H1 (cell line): ENCODE measurements at regions not wholly inside any gene's neighbourhood (a gene's known extent, or its start where the extent isn't known, plus 50 kb on each side); places are given as distances from the start of the nearest gene placed in this dataset.

Source experiments
- CBX5 ChIP-seq: fragments of 300-800, 300-1000 bp; sonication (generic); IDR thresholded peaks from 2 replicates; pipeline ENCODE4 v1.7.1; 2016; ENCODE audit warnings: antibody characterized with exemption, low read length, low read depth
- CHD2 ChIP-seq: IDR thresholded peaks from 2 replicates; pipeline ENCODE4 v1.6.1; 2012; ENCODE audit warnings: low read length, improper control_type of control experiment
- CTCF ChIP-seq, 3 experiments: IDR thresholded peaks; 1 replicate in 2 of 3; 2 replicates in 1 of 3; pipeline versions ENCODE4 v1.5.1 to v1.6.1; 2011; ENCODE audit warnings: low read length in 3 of 3, mild to moderate bottlenecking in 3 of 3, inconsistent platforms in 2 of 3, low read depth in 1 of 3, moderate library complexity in 1 of 3; ENCODE audit not compliant: insufficient read depth in 1 of 3; ENCODE audit errors: control extremely low read depth in 1 of 3
- EP300 ChIP-seq, 2 experiments: IDR thresholded peaks; 1 replicate in 1 of 2; 2 replicates in 1 of 2; pipeline ENCODE4 v1.6.1; 2011 to 2012; ENCODE audit warnings: low read depth in 2 of 2, low read length in 2 of 2, mild to moderate bottlenecking in 2 of 2, borderline replicate concordance in 1 of 2, inconsistent platforms in 1 of 2, moderate library complexity in 1 of 2
- JUND ChIP-seq: IDR thresholded peaks from 2 replicates; pipeline ENCODE4 v1.6.1; 2011; ENCODE audit warnings: mild to moderate bottlenecking, improper control_type of control experiment, low read length
- SIRT6 ChIP-seq: IDR thresholded peaks from one replicate; pipeline ENCODE4 v1.7.1; 2012; ENCODE audit warnings: low read length, inconsistent platforms
- TAF7 ChIP-seq: optimal IDR thresholded peaks from 2 replicates; pipeline ENCODE3; 2011; ENCODE audit warnings: low read depth, mild to moderate bottlenecking, inconsistent platforms, low read length, moderate library complexity, borderline replicate concordance

GRCh38 chr9:120319452-120319851 is 260.5 kb downstream of the CDK5RAP2 start (continued):
- TF ChIP-seq CTCF (IDR thresholded peaks at IDR 0.05; ENCODE audit: control extremely low read depth in 1 of 3, insufficient read depth in 1 of 3, low read depth in 1 of 3, low read length in 3 of 3) = no peak
- TF ChIP-seq EP300 (IDR thresholded peaks at IDR 0.05; ENCODE audit: borderline replicate concordance in 1 of 2, low read depth in 2 of 2, low read length in 2 of 2) = no peak
- no peak for TF ChIP-seq CHD2
- TF ChIP-seq CBX5 = no peak
- no peak for TF ChIP-seq SIRT6
- TF ChIP-seq JUND = no peak
- no peak for TF ChIP-seq TAF7
